HG02642 (cell line): ENCODE measurements at regions not wholly inside any gene's neighbourhood (a gene's known extent, or its start where the extent isn't known, plus 50 kb on each side); places are given as distances from the start of the nearest gene placed in this dataset.

ENCODE experiments used
- ATAC-seq: cut with Tn5 transposase; IDR thresholded peaks from one replicate; pipeline ENCODE4 v1.9.1; 2021; ENCODE audit warnings: mild to moderate bottlenecking; ENCODE audit not compliant: unreplicated experiment, poor library complexity

DNA sequence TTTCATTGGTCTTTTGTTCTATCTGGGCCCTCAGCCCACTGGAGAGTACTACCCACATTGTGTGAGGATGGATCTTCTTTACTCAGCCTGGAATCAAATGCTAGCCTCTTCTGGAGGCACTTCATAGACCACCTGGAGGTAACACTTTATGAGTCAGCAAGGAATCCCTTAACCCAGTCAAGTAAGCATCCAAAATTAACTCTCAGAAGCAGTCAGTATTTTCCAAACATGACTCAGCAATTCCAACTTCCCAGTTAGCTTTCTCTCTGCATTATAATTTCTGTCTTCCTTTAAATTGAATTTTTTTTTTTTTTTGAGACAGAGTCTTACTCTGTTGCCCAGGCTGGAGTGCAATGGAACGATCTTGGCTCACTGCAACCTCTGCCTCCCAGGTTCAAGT is 142.7 kb downstream of the ACKR3 start:
- no peak for ATAC-seq

DNA sequence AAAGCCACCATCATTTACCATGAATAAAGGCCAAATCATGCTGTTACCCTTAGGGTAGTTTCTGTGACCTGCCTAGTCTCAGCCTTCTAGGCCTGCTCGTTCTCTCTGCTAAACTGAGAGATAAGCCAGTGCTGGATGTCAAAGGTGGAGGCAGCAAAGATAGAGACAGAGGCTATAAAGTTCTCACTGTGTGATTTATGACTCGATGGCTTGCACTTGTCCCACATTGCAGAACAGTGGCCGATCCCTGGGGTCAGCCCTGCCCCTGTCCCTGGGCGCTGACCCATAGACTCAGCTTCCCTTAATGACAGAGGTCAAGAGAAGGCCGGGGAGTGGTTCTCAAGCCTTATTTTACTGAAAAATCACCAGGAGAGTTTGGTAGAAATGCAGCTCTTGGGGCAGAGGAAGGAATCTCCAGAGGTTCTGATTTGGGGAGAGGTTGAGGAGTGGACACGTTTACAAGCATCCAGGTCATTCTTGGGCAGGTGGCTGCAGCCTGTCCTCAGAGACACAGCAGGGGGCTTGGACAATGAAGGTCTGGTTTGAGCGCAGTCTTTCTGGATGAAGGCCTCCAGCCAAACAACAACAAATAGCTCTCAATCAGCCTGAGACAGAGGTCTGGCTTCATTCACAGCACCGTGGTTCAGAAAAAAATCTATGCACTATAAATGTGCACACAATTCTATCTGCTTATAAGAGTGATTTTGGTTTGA is 143.5 kb downstream of the ACKR3 start:
- ATAC-seq, result no peak

DNA sequence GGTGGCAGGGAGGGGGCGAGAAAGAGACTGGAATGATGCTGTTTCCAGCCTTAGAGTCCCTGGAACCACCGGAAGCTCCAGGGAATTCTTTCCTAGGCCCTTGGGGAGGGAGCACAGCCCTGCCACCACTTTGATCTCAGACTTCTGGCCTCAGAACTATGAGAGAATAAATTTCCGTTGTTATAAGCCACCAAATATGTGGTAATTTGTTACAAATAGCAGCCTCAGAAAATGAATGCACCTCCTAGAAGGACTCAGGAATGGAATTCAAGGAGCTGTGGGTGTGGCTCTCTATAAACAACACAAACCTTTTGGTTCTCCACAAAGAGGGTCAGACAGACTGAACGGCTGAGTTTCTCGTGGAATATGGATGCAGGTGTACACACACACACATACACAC is 144.5 kb downstream of the ACKR3 start:
- no peak for ATAC-seq

DNA sequence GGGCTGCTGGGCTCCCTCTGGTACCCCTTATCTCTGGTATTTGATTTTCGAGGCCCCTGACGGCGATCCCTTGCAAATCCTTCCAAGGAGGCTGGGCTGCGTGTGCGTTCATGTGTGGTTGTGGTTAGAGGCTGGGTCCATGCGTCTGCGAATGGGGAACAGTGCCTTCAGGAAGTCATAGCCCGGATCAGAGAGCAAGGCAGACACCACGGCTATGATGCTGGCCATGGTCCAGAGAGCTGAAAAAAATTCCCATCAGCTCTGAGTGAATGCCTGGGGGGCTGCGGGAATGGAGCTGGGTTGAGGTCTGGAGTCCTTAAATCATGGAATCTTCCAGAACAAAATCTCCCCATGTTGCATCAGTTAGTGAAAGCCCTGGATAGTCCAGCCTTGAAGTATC is 145.5 kb downstream of the ACKR3 start:
- ATAC-seq, result no peak

DNA sequence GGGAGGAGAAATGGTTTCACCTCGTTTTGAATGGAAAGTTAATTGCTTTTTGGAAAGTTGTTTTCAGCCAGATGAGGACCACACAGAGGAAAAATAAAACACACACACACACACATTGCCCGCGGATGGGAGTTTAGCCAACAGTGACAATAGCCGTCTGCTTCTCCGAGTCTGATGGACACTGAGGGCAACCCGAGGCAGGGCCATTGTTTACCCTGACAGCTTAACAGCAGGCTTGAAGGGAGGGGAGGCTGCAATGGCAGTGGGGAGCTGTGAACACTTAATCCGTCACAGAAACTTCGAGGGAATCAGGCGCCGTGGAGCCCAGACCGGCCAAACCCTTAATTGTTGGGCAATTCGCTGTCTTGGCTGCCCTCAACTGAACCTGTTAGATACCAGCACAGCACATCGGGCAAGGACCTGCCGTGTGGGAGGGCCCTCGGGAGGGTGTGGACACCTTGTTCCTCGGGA is 145.9 kb downstream of the ACKR3 start:
- ATAC-seq, result no peak

DNA sequence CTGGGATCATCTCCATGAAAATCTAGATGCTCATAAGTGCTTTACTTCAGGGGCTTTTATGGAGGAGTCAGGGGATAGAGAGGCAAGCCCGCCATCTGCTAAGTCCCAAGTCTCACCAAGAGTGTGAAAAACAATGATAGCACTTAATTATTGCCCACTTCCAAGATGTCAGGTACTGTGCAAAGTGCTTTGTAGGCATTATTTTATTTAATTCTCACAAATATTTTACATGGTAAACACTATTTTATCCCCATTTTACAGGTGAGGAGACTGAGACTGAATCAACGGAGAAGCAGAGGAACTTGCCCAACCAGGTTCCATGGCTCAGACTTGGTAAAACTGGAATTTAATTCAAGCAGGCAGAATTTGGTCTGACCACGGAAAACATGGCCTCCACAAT is 147.5 kb downstream of the ACKR3 start:
- ATAC-seq, result no peak

DNA sequence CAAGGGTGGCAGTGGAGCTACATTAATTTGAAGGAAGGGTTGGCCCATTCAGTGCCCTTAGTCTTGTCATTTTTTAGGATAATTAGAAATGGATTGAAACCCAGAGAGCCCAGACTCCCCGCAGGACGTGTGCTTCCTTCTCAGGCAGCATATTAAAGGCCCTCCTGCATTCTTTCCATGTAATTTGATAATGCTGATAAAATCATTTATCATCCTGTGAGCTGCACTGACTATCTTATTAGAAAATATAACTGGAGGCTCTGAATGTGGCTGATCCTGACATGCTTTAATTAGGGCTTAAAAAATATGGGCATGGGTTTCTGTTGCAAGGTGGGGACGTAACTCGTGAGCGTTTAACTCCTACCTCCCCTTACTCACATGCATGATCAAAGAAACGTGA is 148.1 kb downstream of the ACKR3 start:
- ATAC-seq, result no peak

DNA sequence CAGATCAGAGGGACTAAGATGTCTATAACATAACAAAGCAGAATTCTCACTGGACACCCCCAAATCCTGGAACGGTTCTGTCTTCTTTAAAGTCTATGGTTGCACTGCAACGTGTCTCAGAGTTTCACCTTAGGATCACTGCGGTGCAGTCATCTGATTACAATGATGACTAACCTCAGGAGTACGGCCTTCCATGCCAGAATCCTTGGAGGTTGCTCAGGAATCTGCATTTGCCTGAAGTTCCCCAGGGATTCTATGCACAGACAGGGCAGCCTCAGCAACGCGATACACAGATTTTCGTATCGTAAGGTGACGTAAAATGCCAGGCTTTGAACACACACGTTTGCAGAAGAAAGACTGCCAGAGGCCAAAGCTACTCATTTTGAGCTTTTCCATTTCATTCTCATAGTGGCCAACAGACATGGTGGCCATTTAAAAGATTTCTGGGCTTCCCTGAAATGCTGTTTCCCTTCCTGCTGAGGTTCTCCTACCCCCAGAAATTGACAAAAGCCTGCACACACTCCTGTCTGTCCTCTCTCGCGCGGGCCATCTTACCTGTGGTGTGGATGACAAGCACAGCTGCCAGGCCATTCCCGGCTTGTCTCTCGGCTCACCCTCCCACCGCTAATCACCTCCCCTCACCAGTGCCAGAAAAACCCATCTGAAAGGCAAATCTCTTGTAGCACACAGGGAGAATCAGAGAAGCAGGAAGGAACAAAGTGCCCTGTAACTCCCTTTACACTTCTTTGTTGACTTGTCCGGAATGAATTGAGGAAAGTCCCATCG is 148.8 kb downstream of the ACKR3 start:
- no peak for ATAC-seq

DNA sequence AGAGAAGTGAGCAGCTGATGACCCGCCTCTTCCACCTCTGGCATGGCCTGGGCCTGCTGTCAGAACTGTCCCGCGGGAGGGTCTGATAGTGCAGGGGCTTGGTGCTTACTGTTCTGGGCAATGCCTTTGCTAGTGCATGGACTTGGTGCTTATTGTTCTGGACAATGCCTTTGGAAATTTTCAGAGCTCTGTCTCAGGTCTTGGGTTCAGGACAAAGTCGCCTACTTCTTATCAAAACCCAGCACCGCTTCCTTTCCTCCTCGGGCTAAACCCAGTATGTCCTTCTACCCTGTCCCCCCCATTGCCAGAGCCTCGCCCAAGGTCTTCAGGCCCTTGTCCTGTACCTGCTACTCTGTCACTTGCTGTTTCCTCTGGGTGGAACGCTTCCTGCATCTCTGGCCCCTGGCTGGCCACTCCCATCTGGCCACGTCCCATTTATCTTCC is 149.6 kb downstream of the ACKR3 start:
- no peak for ATAC-seq

DNA sequence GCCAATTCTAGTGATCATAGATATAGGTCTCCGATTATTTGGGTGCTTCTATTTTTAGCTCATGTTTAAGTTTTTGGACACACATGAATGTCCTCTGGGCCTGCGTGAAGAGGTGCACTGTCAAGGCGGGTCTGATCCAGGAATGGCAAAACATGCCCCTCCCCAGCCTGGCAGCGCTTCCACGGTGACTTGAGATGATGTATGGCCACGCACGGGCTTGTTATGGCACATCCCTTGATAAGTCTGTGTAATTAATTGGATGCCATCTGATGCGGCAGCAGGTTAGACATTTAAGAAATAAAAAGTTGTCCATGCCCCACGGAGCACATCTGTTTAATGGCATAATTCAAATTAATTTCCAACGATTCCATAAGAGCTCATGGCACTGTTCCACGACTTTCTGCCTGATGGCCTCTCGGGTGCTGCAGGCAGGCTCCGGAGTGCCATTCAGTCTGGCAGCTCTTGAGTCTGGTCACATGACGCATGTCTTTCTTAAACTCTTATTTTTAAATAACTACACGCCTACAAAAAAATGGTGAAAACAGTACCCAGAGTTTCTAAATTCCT is 151.4 kb downstream of the ACKR3 start:
- ATAC-seq, result no peak

DNA sequence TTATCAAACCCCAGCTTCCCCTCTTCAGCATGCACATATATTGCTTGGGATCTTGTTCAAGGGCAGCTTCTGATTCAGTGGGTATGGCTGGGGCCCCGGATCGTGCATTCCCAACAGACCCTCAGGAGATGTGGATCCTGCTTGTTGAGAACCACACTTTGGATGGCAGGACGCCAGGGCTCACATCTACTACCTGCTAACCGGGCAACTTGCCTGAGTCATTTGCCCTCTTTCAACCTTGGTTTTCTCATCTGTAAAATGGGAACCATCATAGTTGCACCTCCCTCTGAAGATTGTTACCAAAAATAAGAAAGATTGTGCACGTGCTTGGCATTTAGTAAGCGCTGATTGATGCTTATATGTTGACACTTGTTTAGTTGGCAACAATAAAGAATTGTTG is 154.6 kb downstream of the ACKR3 start:
- no peak for ATAC-seq

DNA sequence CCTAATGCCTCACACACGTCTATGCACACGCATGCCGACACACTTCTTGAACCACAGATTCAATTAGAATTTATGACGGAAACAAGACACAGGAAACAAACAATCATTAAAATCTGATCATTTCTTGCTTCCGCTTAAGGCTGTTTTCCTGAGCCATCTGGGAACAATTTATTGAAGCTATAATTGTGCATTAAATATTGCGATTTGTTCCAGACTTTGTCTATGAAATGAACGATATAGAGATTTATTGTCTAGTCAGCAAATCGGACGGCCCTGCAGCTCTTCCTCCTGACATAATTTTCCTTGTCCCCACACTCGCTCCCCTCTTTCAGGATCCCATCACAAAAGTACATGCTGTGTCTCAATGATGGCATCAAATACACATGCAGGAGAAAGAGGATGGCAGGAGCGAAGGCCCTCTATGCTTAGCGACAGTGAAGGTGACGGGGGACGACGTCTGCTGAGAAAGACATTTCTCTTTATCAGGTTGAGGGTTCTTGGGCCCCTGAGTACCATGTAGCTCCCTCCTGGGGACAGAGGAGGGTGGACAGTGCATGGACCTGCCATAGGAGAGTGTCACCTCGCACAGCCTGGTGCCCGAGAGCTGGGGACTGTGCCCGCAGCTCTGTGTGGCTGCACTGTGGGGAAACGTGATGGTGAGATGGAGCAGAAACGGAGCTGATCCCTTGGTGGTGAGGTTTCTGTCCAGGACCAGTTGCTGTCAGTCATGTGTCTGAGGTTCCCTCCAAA is 157.3 kb downstream of the ACKR3 start:
- ATAC-seq, result no peak

DNA sequence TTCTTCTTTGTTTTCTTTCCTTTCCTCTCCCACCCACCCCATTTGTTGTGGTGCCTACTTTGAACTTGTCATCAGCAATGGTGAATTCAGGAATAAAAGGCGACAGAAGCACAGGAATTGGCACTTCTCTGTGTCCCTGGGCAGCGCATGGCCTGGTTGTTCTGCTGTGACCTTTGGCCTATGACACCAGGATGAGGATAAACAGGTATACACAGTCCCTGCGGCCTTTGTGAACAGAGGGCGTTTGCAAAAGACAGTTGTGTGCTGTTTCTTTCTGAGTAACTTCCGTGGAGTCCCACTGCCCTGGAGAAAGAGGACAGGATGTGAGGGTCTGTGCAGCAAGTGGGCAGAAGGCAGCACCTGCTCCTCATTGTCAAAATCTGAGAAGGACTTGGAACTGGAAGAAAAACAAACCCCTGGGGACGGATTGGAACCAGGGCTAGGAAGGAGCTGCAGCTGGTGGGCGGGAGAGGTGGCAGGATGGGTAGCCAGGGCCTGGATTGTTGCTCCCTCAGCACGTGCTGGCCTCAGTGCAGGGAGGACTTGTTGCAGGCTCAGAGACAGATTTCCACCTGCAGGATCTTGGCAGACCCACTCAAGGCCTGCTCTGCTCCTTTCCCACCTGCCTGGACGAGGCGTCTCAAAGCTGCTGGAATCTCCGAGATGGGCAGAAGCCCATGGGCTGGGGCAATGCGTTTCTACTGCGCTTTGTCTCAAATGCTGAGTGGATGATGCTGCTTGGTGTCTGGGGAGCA is 159.5 kb downstream of the ACKR3 start:
- no peak for ATAC-seq

DNA sequence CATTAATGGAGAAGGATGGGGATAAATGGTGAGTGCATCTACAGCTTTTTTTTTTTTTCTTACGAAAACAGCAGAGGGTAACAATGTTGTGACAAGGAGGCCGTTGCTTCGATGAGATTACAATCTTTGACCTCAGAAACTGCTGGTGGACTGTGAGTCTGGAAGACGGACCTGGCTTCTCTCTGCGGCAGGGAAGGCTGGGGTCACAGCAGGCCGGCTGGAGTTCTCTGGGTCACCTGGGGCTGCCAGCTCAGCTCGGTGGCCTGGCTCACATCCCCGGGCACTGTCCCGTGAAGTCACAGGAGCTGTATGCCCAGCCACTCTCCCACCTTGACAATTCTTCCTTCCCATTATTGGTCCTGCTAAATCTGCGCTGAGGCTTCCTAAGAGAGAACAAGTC is 160.8 kb downstream of the ACKR3 start:
- ATAC-seq, result no peak

DNA sequence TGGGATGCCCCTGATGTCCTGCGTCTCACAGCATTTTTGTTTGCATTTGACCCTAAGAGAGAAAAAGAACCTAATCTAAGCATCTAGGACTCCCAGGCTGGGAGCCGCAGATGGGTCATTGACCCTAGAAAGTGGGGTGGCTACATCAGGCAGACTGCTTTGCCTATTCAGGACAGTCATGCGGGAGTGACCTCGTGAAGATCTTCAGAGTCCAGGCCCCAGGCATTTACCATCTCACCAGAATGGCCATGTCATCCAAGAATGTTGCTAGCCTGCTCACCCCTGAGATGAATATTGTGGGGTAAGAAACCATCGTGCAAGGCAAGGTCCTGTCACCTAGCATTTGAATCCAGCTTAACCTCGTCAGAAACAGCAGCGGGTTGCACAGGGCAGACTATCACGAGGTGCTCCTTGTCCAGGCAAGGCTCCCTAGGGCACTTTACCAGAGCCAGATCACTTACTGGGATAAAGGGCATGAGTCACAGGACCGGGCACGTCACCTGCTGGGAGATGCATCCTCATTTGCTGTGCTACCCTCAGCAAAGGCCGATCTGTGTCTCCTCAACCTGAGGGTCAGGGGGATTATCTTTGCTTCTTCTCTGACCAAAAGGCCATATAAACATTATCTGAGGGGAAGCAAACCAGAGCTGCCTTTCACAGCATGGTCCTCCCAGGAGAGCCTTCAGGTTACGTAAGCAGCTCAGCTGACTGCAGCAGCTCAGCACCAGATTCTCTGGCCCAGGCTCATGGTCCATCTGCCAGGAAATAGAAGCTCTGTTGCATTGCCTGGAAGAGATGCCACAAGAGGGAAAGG is 162.3 kb downstream of the ACKR3 start:
- ATAC-seq, result no peak

DNA sequence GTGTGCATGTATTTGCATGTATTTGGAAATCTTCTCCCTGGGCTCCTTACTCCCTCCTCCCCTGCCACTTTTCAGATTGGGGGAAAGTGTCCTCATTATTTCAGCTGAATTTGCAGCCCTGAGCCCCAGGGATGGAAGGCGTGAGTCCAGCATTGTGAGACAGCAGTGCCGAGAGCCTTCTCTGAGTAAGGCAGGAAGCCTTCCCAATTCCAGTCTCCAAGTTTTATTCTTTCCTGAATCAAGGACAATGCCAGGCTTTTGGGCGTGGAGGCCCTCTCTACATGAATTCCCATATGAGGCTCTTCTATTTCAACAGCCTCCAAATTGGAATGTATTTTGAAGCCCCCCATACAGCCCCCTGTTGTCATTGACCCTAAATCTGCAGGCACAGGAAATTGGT is 163.5 kb downstream of the ACKR3 start:
- ATAC-seq, result no peak

DNA sequence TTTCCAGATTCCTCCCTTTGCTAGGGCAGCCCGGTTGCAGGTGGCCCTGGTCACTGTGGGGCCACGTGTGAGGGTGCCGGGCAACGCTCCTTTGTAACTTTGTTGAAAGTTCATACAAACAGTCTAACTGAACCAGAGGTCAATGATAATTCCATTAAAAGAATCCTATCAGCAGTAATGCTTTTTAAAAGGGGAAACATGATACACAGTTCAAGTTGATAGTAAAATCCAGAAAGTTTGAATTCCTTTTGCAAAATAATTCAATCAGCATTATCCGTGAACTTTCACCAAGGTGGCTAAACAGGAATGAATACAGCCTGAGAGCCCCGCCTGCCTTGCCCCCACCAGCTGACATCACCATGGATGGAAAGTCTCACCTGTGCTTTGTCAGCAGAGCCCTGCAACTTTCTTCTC is 166.2 kb downstream of the ACKR3 start:
- no peak for ATAC-seq

DNA sequence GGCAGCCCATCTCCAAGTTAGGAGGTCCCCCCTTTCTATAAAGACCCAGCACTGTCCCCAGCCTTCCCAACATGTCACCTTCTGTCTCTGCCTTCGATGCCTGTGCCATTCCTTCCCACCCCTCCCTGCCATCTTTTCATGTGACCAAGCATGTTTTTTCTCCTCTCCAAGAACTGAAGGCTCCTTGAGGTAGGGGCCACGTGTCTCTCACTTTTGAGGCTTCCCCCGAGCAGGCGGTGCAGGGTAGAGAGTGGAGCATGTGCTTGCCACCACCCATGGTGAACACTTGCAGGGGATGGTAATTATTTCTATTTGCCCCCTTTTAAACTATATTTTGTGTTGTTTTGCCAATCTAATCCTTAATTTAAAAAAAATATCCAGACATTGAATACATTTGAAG is 168.4 kb downstream of the ACKR3 start:
- ATAC-seq, result no peak

DNA sequence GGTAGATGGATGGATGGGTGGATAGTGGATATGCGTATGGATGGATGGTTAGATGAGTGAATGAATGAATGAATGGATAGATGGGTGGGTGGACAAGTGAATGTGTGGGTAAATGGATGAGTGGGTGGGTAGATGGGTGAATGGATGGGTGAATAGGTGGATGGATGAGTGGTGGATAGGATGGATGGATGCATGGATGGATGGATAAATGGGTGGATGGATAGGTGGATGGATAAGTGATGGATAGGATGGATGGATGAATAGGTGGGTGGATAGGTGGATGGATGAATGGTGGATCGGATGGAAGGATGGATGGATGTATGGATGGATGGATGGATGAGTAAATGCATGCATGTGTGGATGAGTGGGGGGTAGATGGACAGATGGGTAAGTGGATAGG is 169.3 kb downstream of the ACKR3 start:
- no peak for ATAC-seq
